Endothelial cell of umbilical vein (primary cell): ENCODE measurements at regions not wholly inside any gene's neighbourhood (a gene's known extent, or its start where the extent isn't known, plus 50 kb on each side); places are given as distances from the start of the nearest gene placed in this dataset.

Experiments used
- EZH2 ChIP-seq: IDR thresholded peaks from 2 replicates; pipeline ENCODE4 v1.6.1; 2012; ENCODE audit warnings: borderline replicate concordance, low read depth, mild to moderate bottlenecking, moderate library complexity, low read length, inconsistent platforms; ENCODE audit not compliant: severe bottlenecking
- GATA2 ChIP-seq: IDR thresholded peaks from 2 replicates; pipeline ENCODE4 v1.7.0; 2011; ENCODE audit warnings: low read depth, mild to moderate bottlenecking, moderate library complexity, mixed read lengths, low read length; ENCODE audit not compliant: insufficient read length, insufficient read depth
- POLR2A ChIP-seq: IDR thresholded peaks from 2 replicates; pipeline ENCODE4 v1.6.1; 2012; ENCODE audit warnings: low read depth, mild to moderate bottlenecking, control low read depth, low read length
- TF ChIP-seq, protein P1 (sequence below), 2 donors: IDR thresholded peaks; 1 replicate in 1 of 2; 2 replicates in 1 of 2; pipeline ENCODE4 v1.5.1; 2011; ENCODE audit warnings: low read length in 2 of 2, mild to moderate bottlenecking in 2 of 2, moderate library complexity in 2 of 2, control low read depth in 1 of 2, inconsistent platforms in 1 of 2, low read depth in 1 of 2; ENCODE audit not compliant: insufficient read depth in 1 of 2; ENCODE audit errors: extremely low read depth in 1 of 2
- TF ChIP-seq, protein P2 (sequence below): IDR thresholded peaks from 2 replicates; pipeline ENCODE4 v1.6.1; 2011; ENCODE audit not compliant: insufficient read depth, insufficient read length

DNA sequence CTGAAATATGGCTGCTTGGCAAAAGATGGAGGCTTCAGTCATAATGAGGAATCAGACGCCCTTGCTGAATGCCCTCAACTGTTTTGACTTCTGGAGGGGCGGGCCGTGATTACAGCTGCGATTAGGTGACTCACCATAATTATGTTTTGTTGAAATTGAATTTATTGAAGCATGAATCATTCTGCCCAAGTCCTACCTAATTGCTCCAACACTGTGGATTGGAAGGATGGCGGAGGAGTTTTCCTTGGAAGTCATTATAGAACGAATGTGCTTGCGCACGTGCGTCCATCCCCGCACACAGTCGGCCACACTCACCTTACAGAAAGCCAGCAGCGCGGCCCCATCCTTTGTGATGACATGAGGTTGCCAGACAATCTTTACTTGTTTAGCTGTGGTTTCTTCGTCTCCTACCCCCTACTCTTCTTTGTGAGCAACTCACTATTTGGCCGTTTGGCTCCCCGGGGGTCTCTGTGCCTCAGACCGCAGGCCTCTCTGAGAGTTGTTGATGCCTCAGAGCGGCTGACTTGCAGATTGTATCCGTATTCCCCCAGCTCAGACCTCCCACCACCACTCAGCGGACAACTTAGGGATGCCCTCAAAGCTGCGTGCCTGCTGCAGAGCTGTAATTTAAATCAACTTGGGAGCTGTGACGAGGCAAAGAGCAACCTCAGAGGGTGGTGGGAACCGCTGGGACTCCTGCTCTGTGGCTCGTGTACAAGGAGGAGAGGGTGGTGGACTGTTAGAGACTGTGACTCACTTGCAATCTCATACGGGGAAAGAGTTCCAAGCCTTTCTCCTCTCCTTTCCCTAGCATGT lies 513.4 kb downstream of the TNS1 start:
- TF ChIP-seq, protein P1, sequence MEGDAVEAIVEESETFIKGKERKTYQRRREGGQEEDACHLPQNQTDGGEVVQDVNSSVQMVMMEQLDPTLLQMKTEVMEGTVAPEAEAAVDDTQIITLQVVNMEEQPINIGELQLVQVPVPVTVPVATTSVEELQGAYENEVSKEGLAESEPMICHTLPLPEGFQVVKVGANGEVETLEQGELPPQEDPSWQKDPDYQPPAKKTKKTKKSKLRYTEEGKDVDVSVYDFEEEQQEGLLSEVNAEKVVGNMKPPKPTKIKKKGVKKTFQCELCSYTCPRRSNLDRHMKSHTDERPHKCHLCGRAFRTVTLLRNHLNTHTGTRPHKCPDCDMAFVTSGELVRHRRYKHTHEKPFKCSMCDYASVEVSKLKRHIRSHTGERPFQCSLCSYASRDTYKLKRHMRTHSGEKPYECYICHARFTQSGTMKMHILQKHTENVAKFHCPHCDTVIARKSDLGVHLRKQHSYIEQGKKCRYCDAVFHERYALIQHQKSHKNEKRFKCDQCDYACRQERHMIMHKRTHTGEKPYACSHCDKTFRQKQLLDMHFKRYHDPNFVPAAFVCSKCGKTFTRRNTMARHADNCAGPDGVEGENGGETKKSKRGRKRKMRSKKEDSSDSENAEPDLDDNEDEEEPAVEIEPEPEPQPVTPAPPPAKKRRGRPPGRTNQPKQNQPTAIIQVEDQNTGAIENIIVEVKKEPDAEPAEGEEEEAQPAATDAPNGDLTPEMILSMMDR (IDR thresholded peaks at IDR 0.05; ENCODE audit: extremely low read depth in 1 of 2, insufficient read depth in 1 of 2, low read depth in 1 of 2, low read length in 2 of 2): no peak
- TF ChIP-seq POLR2A (no peak), GATA2 (no peak), EZH2 (no peak)
- TF ChIP-seq, protein P2, sequence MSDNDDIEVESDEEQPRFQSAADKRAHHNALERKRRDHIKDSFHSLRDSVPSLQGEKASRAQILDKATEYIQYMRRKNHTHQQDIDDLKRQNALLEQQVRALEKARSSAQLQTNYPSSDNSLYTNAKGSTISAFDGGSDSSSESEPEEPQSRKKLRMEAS: no peak
